Osteocyte (in vitro differentiated cells): ENCODE measurements at regions not wholly inside any gene's neighbourhood (a gene's known extent, or its start where the extent isn't known, plus 50 kb on each side); places are given as distances from the start of the nearest gene placed in this dataset.
A peak's percentile ranks its signal among the peaks of the same experiment; 100 is the strongest.

Source experiments
- DNase-seq: peaks from one replicate; pipeline ENCODE4 v3.0.0; 2021; ENCODE audit warnings: mixed read lengths; ENCODE audit not compliant: unreplicated experiment; ENCODE audit errors: extremely low spot score
- H3K27ac Mint-ChIP-seq: one replicate; pipeline ENCODE4 v1.8.0; 2021; ENCODE audit warnings: mild to moderate bottlenecking, mixed read lengths; ENCODE audit not compliant: unreplicated experiment
- H3K27me3 Mint-ChIP-seq: one replicate; pipeline ENCODE4 v1.8.0; 2021; ENCODE audit warnings: mixed read lengths; ENCODE audit not compliant: unreplicated experiment
- H3K36me3 Mint-ChIP-seq: one replicate; pipeline ENCODE4 v1.8.0; 2021; ENCODE audit warnings: mixed read lengths; ENCODE audit not compliant: unreplicated experiment
- H3K4me1 Mint-ChIP-seq: one replicate; pipeline ENCODE4 v1.8.0; 2021; ENCODE audit warnings: mixed read lengths; ENCODE audit not compliant: unreplicated experiment
- H3K4me3 Mint-ChIP-seq: one replicate; pipeline ENCODE4 v1.8.0; 2021; ENCODE audit warnings: mild to moderate bottlenecking, moderate library complexity, mixed read lengths; ENCODE audit not compliant: unreplicated experiment
- H3K9me3 Mint-ChIP-seq: one replicate; pipeline ENCODE4 v1.8.0; 2021; ENCODE audit warnings: mixed read lengths; ENCODE audit not compliant: unreplicated experiment
- CTCF ChIP-seq: fragments of 200-600 bp; sonication (generic); IDR thresholded peaks from 2 replicates; pipeline ENCODE4 v1.5.0; 2021; ENCODE audit warnings: antibody characterized with exemption, mild to moderate bottlenecking, moderate library complexity

DNA sequence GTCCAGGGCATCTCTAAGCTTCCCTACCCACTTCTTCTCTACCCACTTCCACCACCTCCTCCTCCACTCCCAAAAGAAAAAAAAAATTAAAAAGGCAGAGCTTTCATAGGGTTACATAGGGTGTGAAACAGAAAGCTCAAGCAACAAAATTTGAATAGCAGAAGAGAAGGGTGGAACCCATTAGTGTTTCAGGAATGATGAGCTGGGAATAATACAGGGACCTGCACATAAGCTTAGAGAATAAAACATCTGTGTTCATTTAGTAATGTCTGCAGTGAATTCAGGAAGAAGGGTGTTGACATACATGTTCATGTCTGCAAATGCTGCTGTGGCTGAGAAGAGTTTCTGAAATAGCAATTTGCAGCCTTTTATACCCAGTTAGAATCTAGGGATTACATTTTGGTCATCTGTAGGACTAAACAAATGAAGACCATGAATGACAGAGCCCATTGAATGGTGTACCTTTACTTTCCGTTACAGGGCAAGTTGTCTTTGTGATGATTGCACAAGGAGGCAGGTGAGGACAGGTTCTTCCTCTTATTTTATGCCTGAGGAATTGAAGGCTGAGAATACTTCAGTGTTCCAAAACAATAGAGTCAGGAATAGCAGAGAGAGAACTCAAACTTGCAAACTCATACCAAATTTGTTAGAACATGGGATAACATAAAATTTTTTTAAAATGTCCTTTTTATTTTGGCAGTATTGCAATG is 975.1 kb downstream of the TFAP2A start:
- Mint-ChIP-seq H3K27me3 (no peaks in the 10 kb centered on the region), H3K9me3 (peaks cover 10% of the 10 kb centered on the region), H3K4me1 (peaks cover 10% of the 10 kb centered on the region), H3K36me3 (no peaks in the 10 kb centered on the region), H3K4me3 (no peak overlapping the region), H3K27ac (no peak overlapping the region)
- TF ChIP-seq CTCF, result no peak
- no peak for DNase-seq

GRCh38 chr6:9437836-9438235 is 977.0 kb downstream of the TFAP2A start:
- no peak for TF ChIP-seq CTCF
- DNase-seq, result no peak

GRCh38 chr6:9435281-9435680 is 979.6 kb downstream of the TFAP2A start:
- Mint-ChIP-seq H3K4me1 (peaks cover 19% of the 10 kb centered on the region), H3K36me3 (no peaks in the 10 kb centered on the region), H3K4me3 (no peak overlapping the region), H3K27ac (no peak overlapping the region), H3K9me3 (no peaks in the 10 kb centered on the region), H3K27me3 (no peaks in the 10 kb centered on the region)
- no peak for TF ChIP-seq CTCF
- no peak for DNase-seq

More at GRCh38 chr6:9437836-9438235, 977.0 kb downstream of the TFAP2A start:
- no peaks in the 10 kb centered on the region for H3K36me3 Mint-ChIP-seq
- peaks cover 10% of the 10 kb centered on the region for H3K4me1 Mint-ChIP-seq
- H3K4me3 Mint-ChIP-seq, result no peak overlapping the region
- no peaks in the 10 kb centered on the region for H3K9me3 Mint-ChIP-seq
- no peaks in the 10 kb centered on the region for H3K27me3 Mint-ChIP-seq
- peak overlapping the region; percentile 16 for H3K27ac Mint-ChIP-seq

DNA sequence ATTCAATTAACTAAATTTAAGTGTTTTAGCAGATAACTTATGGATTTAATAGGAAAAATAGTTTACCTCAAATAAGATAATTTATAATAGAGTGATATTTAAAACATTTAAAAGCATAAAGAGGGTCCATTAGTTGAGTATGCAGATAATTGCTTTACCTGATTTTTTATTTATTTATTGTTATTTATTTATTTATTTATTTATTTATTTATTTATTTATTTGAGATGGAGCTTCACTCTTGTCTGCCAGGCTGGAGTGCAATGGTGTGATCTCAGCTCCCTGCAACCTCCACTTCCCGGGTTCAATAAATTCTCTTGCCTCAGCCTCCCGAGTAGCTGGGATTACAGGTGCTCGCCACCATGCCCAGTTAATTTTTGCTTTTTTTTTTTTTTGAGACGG is 982.9 kb downstream of the TFAP2A start:
- Mint-ChIP-seq H3K27me3 (no peaks in the 10 kb centered on the region), H3K4me1 (peaks cover 10% of the 10 kb centered on the region), H3K9me3 (no peaks in the 10 kb centered on the region), H3K4me3 (no peak overlapping the region), H3K27ac (no peak overlapping the region), H3K36me3 (no peaks in the 10 kb centered on the region)
- DNase-seq, result no peak
- no peak for TF ChIP-seq CTCF

- Mint-ChIP-seq H3K4me3 (no peak overlapping the region), H3K36me3 (no peaks in the 10 kb centered on the region), H3K9me3 (no peaks in the 10 kb centered on the region), H3K27ac (no peak overlapping the region), H3K4me1 (peaks cover 10% of the 10 kb centered on the region), H3K27me3 (no peaks in the 10 kb centered on the region)
- no peak for DNase-seq
- TF ChIP-seq CTCF, result no peak
Measured at GRCh38 chr6:9428421-9429172, 986.3 kb downstream of the TFAP2A start.
